NCI-H82 (cell line): ENCODE measurements at regions not wholly inside any gene's neighbourhood (a gene's known extent, or its start where the extent isn't known, plus 50 kb on each side); places are given as distances from the start of the nearest gene placed in this dataset.
"Not testable (repeated sequence)": the region's sequence is repeated elsewhere in the genome, so short reads cannot be mapped to it uniquely, and the experiment has no call there.

ENCODE experiments used
- DNase-seq: peaks from one replicate; lab custom pipeline; 2025; lab: John Stamatoyannopoulos, UW

DNA sequence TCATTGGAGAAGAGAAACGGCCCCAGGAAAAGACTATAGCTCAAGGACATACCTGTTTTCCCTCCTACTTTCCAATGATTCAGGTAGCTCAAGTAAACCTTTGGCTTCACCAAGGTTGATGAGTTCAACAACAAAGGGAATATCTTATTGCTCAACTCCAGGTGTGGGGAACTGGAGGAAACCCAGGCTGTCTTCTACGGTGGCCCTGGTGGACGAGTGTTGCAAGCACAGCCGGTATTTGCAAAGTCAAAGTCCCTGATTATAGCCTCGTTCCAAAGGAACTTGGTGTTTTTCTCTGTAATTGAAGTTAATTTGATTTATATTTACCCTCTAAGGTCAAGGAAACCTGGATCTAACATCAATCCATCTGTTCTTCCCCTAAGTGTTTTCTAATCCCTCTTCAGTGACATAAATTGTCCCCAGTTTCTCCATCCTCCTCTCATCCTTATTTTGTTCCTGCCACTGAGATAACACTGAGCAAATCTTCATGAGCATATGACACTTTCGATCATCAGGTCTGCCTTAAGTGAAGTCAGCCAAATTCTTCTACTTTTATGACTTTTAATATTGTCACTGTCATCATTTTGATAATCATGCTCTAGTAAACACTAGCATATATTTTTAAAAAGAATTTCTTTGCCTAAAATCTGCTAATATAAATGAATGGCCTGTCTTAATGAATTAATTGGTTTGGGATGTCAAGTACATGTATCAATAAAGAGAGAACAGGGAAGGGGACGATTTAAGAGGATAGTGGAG lies 174.6 kb upstream of the TBX3 start:
- DNase-seq = peak; percentile 89

DNA sequence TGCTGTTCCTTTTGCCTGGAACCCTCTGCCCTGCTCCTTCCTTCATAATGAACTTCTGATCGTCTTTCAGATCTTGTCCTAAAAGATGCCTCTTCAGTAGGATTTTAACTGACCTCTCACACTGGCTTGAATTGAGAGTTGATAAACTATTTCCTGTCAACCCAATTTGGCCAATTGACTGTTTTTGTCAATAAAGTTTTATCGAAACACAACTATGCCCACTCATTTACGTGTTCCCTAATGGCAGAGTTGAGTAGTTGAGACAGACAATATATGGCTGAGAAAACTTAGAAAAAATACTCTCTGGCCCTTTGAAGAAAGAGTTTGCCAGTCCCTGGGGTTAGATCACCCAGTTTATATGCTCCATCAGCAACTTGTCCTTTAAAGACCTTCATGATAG lies 171.7 kb upstream of the TBX3 start:
- no peak for DNase-seq

DNA sequence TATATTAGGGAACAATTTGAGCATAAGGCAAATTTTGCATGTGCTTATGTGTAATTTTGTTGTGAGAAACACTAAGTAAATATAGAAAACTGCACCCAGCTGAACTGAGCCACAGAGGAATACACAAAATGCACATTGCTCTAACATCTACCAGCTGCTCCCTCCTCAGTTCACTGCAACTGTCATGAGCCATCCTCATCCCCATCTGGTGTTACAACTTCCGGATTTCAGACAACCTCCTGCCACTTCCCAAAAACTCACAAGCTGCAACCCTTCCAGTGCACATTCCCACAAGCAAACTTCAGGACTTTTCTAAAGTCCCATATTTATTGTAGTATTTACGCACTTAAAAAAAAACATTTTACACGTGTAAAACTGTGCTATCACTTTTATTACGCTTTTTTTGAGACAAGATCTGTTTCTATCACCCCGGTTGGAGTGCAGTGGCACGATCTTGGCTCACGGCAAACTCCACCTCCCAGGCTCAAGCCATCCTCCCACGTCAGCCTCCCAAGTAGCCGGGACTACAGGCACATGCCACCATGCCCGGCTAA lies 169.1 kb upstream of the TBX3 start:
- DNase-seq = peak; percentile 43

DNA sequence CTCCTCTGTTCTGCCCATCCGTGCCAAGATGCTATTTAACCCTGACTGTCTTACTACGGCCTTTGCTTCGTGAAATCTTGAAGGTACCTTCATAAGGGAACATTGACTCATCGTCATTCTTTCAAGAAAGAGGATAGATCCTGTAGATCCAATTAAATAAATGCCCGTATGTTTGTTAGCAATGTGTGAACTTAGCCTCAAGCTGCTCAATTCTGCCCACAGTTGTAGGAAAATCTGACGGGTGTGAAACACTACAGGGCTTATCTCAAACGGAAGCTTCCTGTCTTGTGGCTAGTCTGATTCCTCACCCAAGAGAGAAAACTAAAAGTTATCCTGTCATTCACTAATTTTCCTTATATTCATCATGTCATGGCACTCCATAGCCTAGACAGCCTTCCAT lies 168.0 kb upstream of the TBX3 start:
- peak; percentile 62 for DNase-seq

DNA sequence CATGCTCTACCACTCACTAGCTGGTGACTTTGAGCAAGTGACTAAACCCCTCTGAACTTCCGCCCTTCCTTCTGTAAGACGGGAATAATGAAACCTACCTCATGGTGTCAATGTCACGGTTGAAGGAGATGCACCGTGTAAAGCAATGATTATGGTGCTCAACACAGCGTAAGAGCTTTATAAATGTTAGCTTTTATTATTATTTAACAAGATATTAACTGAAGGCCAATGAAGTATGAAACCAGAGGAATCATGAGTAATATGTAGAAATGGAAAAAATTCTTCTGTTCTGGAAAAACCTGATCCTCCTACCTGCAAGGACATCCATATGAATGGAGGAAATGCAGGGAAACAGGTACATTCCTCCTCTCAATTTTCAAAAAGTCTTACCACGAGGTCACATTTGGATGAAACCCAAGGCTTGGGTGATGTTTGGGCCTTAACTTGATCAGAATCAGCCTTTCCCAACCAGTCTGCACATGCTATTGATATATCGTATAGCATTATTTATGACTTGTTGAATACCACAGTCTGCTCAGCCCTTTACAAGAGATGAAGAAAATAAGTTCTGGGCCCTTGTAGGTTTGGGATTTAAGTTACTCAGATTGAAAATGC lies 166.8 kb upstream of the TBX3 start:
- DNase-seq = no peak

DNA sequence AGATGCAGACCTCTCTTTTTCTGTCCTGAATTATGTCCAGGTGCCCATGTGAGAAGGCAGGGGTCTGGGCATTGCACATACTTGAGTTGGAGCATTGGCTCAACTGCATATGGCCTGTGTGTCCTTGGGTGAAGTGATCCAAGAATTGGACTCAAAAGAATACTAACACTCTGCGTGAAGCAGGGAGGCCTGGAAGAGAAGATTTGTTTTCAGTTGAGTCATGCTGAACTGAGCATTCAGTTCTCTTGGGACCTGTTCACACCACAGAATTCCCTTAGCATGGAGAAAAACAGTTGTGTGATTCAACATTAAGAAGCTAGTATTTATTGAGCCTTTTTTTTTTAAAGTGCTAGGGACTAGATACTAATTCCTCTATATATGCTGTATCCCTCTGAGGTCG lies 164.7 kb upstream of the TBX3 start:
- DNase-seq = no peak

DNA sequence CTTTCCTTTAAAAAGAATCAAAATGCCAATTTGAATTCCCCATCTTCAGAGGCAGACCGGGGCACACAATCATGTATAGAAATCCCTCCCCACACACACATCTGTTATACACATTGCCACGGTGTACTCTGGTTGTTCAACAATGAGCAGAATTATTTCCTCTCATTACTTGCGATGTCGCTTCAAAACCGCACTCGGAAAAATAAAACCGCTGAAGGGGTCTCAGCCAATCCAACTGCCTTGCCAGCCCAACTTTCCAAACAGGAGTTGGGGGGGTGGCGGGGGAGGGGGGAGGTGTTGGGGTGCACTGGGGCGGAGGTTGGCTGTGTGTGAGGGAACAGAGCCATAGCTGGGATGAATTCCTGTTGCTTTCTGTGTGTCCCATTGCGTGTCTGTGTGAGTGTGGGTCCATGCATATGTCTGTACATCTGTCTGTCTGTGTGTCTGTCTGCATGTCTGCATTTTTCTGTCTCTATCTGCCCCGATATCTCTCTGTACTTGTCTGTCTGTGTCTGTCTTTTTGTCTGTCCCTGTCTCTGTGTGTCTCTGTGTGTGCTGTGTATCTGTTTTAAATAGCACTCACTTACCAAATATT lies 163.6 kb upstream of the TBX3 start:
- DNase-seq = no peak

DNA sequence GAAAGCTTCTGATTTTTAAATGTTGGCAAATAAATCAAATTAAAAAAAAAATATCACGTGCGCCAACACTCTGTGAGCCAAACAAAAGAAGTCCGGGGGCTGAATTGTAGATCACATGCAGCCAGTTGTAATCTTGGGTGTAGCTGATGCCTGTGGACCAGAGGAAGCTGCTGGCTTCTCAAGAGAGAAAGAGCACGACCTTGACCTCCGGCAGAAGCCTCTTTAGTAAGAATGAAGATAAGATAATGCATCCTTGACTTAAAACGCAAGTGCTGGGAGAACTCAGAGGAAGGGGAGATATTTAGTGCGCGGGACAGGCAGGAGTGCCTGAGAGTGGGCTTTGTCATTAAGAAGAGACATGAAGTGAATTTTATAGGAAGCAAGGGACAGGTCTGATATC lies 162.8 kb upstream of the TBX3 start:
- DNase-seq = no peak

DNA sequence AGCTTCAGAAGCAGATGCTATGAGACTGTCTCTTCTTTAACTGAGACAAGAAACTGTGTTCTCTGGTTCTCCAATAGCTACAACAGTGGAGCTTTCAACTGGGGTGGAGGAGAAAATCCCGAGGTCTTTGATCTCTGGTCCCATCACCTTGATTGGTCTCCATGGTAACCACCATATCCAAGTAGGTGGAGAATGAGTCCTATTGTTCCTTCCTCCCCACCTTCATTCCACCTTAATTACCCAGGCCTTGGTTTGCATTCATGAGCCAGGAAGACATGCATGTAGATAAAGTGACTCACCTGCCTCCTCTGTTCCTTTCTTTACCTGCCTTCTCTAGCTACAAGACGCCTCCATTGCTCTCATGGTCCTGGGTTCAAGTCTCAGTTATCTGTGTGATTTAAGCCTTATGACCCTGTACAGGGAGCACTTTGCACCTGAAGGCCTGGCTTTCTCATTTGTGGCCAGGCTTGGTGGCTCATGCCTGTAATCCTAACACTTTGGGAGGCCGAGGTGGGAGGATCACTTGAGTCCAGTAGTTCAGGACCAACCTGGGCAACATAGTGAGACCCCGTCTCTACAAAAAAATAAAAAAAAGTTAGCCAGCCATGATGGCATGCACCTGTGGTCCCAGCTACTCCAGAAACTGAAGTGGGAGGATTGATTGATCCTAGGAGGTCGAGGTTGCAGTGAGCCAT lies 157.7 kb upstream of the TBX3 start:
- no peak for DNase-seq

DNA sequence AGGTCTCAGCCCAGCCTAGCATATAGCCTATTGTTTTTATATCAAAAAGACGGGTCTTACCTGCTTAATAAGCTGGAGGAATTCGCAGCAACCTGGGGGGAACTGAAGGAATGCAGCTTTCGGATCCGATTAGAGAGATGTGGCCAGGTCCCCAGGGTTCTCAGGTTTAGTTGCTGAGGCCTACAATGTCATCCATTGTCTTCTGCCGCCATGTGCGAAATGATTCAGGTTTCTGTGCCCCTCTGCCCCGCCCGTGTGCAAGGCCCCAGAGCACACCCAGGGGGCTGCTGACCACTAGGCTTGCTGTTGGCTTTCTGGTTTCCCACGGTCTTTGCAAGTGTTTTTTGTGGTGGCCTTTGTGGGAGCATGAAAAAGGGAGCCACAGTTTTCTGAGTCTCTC lies 154.5 kb upstream of the TBX3 start:
- no peak for DNase-seq

DNA sequence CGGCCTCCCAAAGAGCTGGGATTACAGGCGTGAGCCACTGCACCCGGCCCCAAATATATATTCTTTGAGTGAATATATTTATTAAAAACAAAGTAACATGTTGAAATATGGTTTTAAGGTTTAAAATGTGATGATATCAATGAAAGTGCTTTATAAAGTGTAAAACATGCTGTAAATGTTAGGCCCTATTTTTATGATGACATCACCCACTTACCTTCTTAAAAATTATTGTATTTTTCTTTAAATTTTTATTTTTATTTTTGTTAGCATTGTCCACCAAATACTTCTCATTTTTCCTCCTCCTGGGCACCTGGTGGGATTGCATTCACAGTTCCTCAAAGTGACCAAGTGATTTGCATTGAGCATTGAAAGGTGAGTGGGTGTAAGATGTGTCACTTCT lies 152.6 kb upstream of the TBX3 start:
- no peak for DNase-seq

DNA sequence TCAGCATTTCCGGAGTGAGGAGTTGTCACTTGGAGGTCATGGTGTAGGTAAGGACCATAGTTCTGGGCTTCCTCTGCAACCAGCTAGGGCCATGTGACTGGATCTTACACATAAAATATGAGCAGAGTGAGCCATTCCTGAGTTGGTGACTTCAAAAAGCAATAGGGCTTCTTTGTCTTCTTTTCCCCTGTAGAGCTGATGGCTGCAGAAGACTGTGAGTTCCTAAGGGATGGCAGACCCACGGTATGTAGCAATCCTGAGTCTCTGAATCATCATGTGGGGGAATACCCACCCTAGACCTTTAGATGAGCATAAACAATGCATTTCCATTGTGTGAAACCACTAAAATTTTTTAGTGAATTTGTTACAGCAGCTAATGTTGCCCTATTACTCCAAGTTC lies 151.1 kb upstream of the TBX3 start:
- DNase-seq = no peak

DNA sequence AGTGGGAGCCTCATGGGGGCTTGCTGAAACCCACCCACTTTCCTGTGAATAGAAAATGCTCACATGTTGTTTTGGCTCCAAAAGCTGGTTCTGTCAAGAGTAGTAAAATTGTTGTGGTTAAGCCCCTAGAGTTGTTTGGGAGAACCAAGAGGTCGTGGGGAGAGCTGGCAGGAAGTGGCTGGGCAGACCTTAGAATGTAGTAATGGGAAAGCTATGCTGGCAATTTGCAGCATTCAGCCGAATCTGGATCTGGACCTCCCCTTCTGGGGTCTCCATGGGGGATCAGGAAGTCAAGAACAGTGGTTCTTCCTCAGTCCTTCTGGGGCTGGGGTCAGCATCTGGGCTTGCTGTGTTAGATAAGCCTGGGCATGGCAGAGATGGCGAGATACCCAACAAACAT lies 150.6 kb upstream of the TBX3 start:
- no peak for DNase-seq

DNA sequence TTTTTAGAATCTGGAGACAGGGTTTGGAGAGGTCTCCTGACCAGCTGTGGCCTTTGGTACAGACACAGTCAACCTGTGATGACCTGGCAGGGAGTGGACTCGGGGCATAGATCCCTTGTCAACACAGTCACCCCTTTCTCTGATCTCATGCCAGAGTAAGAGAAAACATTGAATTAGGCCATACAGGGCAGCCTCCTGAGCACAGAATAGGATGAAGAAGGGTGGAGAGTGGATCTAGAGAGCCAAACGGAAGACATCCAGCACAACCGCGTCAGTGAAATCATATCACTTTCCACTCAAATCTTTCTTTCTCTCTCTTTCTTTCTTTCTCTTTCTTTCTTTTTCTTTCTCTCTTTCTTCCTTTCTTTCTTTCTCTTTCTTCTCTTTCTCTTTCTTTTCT lies 145.9 kb upstream of the TBX3 start:
- no peak for DNase-seq

DNA sequence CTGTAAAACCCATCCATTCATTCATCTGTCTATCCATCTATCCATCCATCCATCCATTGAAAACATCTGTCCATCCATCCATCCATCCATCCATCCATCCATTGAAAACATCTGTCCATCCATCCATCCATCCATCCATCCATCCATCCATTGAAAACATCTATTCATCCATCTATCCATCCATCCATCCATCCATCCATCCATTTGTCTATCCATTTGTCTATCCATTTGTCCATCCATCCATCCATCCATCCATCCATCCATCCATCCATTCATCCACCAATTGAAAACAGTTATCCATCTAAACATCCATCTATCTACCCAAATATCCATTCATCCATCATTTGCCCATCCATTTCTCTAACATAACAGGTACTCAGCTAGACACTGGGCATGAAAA lies 145.3 kb upstream of the TBX3 start:
- DNase-seq = not testable (repeated sequence)

DNA sequence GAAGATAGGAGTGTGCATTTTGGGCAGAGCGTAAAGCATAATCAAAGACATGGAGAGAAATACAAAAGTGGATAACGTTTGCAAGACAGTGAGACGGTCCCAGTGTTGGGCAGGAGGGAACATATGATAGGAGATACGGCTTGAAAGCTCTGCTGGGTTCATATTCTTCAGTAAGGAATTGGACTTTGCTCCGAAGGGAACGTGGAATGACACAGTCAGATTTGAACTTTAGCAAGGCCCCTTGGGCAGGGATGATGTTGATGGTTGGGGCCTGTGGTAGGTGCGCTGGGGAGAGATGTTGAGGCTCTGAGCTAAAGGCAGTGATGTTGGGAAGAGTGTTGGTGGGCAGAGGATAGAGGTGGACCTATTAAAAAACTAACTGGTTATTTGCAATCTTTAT lies 143.5 kb upstream of the TBX3 start:
- no peak for DNase-seq

DNA sequence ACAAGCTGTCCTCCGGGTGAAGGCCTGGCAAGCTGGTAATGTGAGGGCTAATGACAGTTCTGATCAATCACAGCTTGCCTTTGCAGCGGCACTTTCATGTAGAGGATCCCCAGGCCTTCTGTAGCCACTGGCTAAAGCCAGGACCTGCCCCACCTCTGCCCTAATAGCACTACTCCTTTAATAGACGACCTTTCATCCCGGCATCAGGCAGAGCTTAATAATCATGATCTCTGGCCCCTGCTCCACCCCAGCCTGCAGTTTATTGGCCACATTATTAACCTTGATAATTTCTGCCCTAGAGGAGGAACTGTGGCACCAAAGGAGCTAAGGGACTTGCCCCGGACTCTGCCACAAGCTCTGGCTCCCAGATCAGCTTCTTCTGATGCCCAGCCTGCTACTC lies 142.3 kb upstream of the TBX3 start:
- DNase-seq = no peak

DNA sequence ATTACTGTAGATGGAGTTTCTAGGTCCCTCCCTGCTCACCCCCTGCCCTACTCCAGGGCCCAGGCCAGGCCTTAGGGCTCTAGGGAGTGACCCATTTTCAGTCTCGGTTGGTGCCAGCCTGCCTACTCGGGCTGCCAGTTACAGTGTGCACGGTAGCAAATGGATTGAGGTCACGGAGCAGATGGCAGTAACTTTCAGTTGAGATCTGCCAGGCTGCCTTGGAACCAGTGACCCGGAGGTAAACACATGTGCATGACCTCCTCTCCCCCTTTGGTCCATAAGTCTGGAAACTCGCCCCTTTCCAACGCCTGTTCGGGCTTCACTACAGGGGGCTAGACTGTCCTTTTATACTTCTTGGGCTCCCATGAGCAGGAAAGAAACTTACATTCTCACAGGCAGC lies 139.7 kb upstream of the TBX3 start:
- DNase-seq = peak; percentile 56

DNA sequence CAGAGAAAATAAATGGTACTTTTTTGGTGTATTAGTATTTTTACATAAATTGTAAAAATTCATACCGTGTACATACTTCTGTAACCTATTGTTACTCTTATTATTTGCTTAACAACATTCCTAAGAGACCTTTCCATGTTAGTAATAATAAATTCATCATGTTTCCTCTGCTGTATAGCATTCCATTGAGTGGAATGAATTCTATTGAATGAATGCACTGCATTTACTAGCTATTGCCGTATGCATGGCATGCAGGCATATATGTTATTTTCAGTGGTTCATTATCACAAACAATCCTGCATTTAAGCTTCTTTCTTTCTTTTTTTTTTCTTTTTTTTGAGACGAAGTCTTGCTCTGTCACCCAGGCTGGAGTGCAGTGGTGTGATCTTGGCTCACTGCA lies 137.6 kb upstream of the TBX3 start:
- no peak for DNase-seq

DNA sequence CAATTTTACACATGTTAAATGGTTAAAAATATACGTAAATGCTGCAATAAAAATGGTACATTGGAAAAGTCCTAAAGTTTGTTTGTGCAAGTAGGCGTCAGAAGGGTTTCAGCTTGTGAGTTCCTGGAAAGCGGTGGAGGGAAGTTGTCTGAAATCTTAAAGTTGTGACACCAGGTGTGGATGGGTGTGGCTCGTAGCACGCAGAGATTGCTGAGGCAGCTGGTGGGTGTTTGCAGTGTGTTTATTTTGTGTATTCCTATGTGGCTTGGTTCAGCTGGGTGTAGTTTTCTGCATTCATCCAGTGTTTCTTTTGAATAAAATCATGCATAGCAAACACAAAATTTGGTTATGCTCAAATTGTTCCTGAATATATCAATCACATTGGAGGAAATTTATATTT lies 136.8 kb upstream of the TBX3 start:
- no peak for DNase-seq

DNA sequence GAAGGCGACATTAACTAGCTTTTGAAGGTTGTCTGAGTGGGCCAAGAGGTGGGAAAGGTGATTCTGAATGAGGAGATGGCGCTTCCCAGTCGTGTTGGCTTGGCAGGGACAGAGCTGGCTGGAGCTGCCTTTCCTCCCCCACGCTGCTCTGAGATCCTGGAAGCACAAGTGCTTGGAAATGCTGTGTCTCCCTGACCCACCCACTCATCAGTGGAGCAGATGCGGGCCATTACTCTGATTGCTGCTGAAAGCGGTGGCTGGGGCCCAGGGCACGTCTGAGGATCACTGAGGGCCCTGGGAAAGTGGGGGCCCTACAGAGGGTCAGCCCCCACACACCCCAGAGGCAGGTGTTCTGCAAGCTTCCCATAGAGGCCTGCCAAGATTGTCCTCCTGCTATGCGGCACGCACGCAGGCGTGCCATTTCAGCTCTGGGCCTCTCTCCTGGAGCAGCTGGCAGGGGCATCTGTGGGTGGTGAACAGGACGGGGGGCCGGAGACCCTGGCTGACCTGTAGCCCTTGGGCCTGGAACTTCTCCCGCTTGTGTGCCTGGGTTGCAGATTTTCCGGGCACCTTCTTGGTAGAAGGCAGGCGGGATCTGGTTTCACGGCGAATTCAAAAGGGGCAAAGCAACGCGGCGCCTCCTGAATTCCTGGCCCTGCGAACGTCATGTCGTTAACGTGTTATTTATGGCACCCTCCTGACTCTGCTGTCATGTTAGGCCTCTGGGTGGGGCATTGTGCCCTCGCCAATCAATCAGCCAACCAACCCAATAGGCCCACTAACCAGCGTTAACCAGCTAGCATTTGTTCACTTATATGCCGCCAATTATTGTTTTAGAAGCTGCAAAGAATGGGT lies 133.8 kb upstream of the TBX3 start:
- DNase-seq = no peak
